ENCODE measurements at regions not wholly inside any gene's neighbourhood (a gene's known extent, or its start where the extent isn't known, plus 50 kb on each side); places are given as distances from the start of the nearest gene placed in this dataset.

- Mint-ChIP-seq H3K4me1 (ENCODE audit: low read depth, unreplicated experiment) (no peaks in the 10 kb centered on the region), H3K9me3 (ENCODE audit: unreplicated experiment) (peaks cover 9% of the 10 kb centered on the region), H3K27me3 (ENCODE audit: insufficient read depth, unreplicated experiment) (peaks cover 27% of the 10 kb centered on the region), H3K4me3 (ENCODE audit: unreplicated experiment) (no peak overlapping the region), H3K36me3 (ENCODE audit: insufficient read depth, unreplicated experiment) (no peaks in the 10 kb centered on the region), H3K27ac (ENCODE audit: unreplicated experiment) (no peak overlapping the region)
- ChIA-PET CTCF (no interaction called here), POLR2A (no interaction called here)
- Histone ChIP-seq H3K9me3 (0 out of 2 replicates have a peak, but pooled peaks cover 3% of the 10 kb centered on the region), H3K4me3 (ENCODE audit: low read depth, low read length) (no peak overlapping the region), H3K36me3 (ENCODE audit: control insufficient read depth, insufficient read depth, low read length) (no peaks in the 10 kb centered on the region), H3K4me1 (no peaks in the 10 kb centered on the region), H3K27me3 (replicated peaks; ENCODE audit: control insufficient read depth, insufficient read depth, low read length) (no peaks in the 10 kb centered on the region)
- intact Hi-C loops (cut with micrococcal nuclease; ENCODE audit: unreplicated experiment), result no loop called here
- BruUV-seq (replicated peaks), result no TSS peak
- TF ChIP-seq, protein P1, sequence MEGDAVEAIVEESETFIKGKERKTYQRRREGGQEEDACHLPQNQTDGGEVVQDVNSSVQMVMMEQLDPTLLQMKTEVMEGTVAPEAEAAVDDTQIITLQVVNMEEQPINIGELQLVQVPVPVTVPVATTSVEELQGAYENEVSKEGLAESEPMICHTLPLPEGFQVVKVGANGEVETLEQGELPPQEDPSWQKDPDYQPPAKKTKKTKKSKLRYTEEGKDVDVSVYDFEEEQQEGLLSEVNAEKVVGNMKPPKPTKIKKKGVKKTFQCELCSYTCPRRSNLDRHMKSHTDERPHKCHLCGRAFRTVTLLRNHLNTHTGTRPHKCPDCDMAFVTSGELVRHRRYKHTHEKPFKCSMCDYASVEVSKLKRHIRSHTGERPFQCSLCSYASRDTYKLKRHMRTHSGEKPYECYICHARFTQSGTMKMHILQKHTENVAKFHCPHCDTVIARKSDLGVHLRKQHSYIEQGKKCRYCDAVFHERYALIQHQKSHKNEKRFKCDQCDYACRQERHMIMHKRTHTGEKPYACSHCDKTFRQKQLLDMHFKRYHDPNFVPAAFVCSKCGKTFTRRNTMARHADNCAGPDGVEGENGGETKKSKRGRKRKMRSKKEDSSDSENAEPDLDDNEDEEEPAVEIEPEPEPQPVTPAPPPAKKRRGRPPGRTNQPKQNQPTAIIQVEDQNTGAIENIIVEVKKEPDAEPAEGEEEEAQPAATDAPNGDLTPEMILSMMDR (IDR thresholded peaks at IDR 0.05; ENCODE audit: insufficient read depth in 1 of 2, low read depth in 1 of 2, low read length in 1 of 2, severe bottlenecking in 1 of 2, unreplicated experiment in 1 of 2), result no peak
- DNase-seq, result no peak
These were observed 162.9 kb upstream of the KIAA1217 start for GRCh38 chr10:24046060-24046459.

GRCh38 chr10:24047176-24047575 lies 161.8 kb upstream of the KIAA1217 start:
- TF ChIP-seq, protein P1 (IDR thresholded peaks at IDR 0.05; ENCODE audit: insufficient read depth in 1 of 2, low read depth in 1 of 2, low read length in 1 of 2, severe bottlenecking in 1 of 2, unreplicated experiment in 1 of 2), result no peak
- Mint-ChIP-seq H3K4me3 (ENCODE audit: unreplicated experiment) (no peak overlapping the region), H3K27me3 (ENCODE audit: insufficient read depth, unreplicated experiment) (peaks cover 22% of the 10 kb centered on the region), H3K4me1 (ENCODE audit: low read depth, unreplicated experiment) (no peaks in the 10 kb centered on the region), H3K36me3 (ENCODE audit: insufficient read depth, unreplicated experiment) (no peaks in the 10 kb centered on the region), H3K9me3 (ENCODE audit: unreplicated experiment) (peaks cover 12% of the 10 kb centered on the region), H3K27ac (ENCODE audit: unreplicated experiment) (no peak overlapping the region)
- intact Hi-C loops (cut with micrococcal nuclease; ENCODE audit: unreplicated experiment), result no loop called here
- ChIA-PET POLR2A (no interaction called here), CTCF (no interaction called here)
- Histone ChIP-seq H3K4me3 (ENCODE audit: low read depth, low read length) (no peak overlapping the region), H3K4me1 (no peaks in the 10 kb centered on the region), H3K9me3 (0 out of 2 replicates have a peak, but pooled peaks cover 3% of the 10 kb centered on the region), H3K36me3 (ENCODE audit: control insufficient read depth, insufficient read depth, low read length) (no peaks in the 10 kb centered on the region), H3K27me3 (replicated peaks; ENCODE audit: control insufficient read depth, insufficient read depth, low read length) (no peaks in the 10 kb centered on the region)
- no TSS peak for BruUV-seq (replicated peaks)
- DNase-seq, result no peak

DNA sequence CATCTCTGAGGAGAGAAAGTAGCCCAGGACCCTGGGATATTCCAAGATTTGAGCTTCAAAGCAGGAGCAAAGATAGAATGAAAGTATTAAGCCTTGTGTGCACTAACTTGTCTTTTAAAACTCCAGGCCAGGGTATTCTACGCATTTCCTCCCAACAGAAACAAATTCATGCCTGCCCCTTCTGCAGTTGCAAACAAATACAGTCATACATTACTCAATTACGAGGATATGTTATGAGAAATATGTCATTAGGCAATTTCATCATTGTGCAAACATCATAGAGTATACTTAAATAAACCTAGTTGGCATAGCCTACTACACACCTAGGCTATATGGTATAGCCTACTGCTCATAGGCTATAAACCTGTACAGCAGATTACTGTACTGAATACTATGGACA lies 154.5 kb upstream of the KIAA1217 start:
- Mint-ChIP-seq H3K27me3 (ENCODE audit: insufficient read depth, unreplicated experiment) (peaks cover 14% of the 10 kb centered on the region), H3K4me1 (ENCODE audit: low read depth, unreplicated experiment) (no peaks in the 10 kb centered on the region), H3K4me3 (ENCODE audit: unreplicated experiment) (no peak overlapping the region), H3K9me3 (ENCODE audit: unreplicated experiment) (peaks cover 12% of the 10 kb centered on the region), H3K36me3 (ENCODE audit: insufficient read depth, unreplicated experiment) (no peaks in the 10 kb centered on the region), H3K27ac (ENCODE audit: unreplicated experiment) (no peak overlapping the region)
- Histone ChIP-seq H3K4me1 (no peaks in the 10 kb centered on the region), H3K4me3 (ENCODE audit: low read depth, low read length) (no peak overlapping the region), H3K9me3 (no peaks in the 10 kb centered on the region), H3K36me3 (ENCODE audit: control insufficient read depth, insufficient read depth, low read length) (no peaks in the 10 kb centered on the region), H3K27me3 (replicated peaks; ENCODE audit: control insufficient read depth, insufficient read depth, low read length) (no peaks in the 10 kb centered on the region)
- TF ChIP-seq, protein P1 (IDR thresholded peaks at IDR 0.05; ENCODE audit: insufficient read depth in 1 of 2, low read depth in 1 of 2, low read length in 1 of 2, severe bottlenecking in 1 of 2, unreplicated experiment in 1 of 2), result no peak
- CTCF ChIA-PET, result no interaction called here
- DNase-seq, result no peak
- POLR2A ChIA-PET, result no interaction called here
- intact Hi-C loops (cut with micrococcal nuclease; ENCODE audit: unreplicated experiment), result no loop called here
- no TSS peak for BruUV-seq (replicated peaks)

Measured in Caco-2 (cell line).